Urothelium cell line (cell line): ENCODE measurements at regions not wholly inside any gene's neighbourhood (a gene's known extent, or its start where the extent isn't known, plus 50 kb on each side); places are given as distances from the start of the nearest gene placed in this dataset.
A peak's percentile ranks its signal among the peaks of the same experiment; 100 is the strongest.
"Not testable (repeated sequence)": the region's sequence is repeated elsewhere in the genome, so short reads cannot be mapped to it uniquely, and the experiment has no call there.

Experiments
- DNase-seq: peaks from one replicate; pipeline ENCODE4 v3.0.0; 2011; ENCODE audit warnings: low spot score, mixed read lengths
- FAIRE-seq: peaks from 2 replicates; lab custom pipeline; 2011; peaks lifted over from hg19 to GRCh38; lab: Jason Lieb, UNC

- no peak for DNase-seq
- FAIRE-seq = no peak
Observed at GRCh38 chr6:77326029-77326428, 137.3 kb downstream of the HTR1B start.

- FAIRE-seq (no peak), DNase-seq (no peak)
Observed at GRCh38 chr6:77324866-77325265, 138.4 kb downstream of the HTR1B start.

- FAIRE-seq (no peak), DNase-seq (no peak)
Observed at GRCh38 chr6:77322604-77323003, 140.7 kb downstream of the HTR1B start.

GRCh38 chr6:77318256-77318655 lies 145.0 kb downstream of the HTR1B start:
- DNase-seq = no peak
- FAIRE-seq = no peak

- DNase-seq = no peak
- no peak for FAIRE-seq
Observed at GRCh38 chr6:77313595-77313994, 149.7 kb downstream of the HTR1B start.

GRCh38 chr6:77299931-77300330 lies 163.4 kb downstream of the HTR1B start:
- FAIRE-seq = no peak
- no peak for DNase-seq

GRCh38 chr6:77298283-77298682 lies 165.0 kb downstream of the HTR1B start:
- DNase-seq = no peak

GRCh38 chr6:77292564-77293546 lies 170.4 kb downstream of the HTR1B start:
- FAIRE-seq = no peak
- DNase-seq = peak; percentile 18

More at GRCh38 chr6:77298283-77298682, 165.0 kb downstream of the HTR1B start:
- no peak for FAIRE-seq

GRCh38 chr6:77290798-77291197 lies 172.5 kb downstream of the HTR1B start:
- FAIRE-seq (no peak), DNase-seq (no peak)

- no peak for FAIRE-seq
- DNase-seq = no peak
Observed at GRCh38 chr6:77286541-77286940, 176.8 kb downstream of the HTR1B start.

GRCh38 chr6:77273929-77274328 lies 189.4 kb downstream of the HTR1B start:
- no peak for DNase-seq
- FAIRE-seq = no peak

GRCh38 chr6:77264970-77265369 lies 198.3 kb downstream of the HTR1B start:
- FAIRE-seq = no peak
- no peak for DNase-seq

- DNase-seq = no peak
Observed at GRCh38 chr6:77263003-77263402, 200.3 kb downstream of the HTR1B start.

GRCh38 chr6:77251801-77252200 lies 211.5 kb downstream of the HTR1B start:
- FAIRE-seq, DNase-seq: not testable (repeated sequence)

More at GRCh38 chr6:77263003-77263402, 200.3 kb downstream of the HTR1B start:
- no peak for FAIRE-seq

- DNase-seq (no peak), FAIRE-seq (no peak)
Observed at GRCh38 chr6:77249560-77249959, 213.7 kb downstream of the HTR1B start.

GRCh38 chr6:77245026-77245425 lies 218.3 kb downstream of the HTR1B start:
- no peak for FAIRE-seq

GRCh38 chr6:77231438-77232305 lies 231.6 kb downstream of the HTR1B start:
- DNase-seq (no peak), FAIRE-seq (no peak)

More at GRCh38 chr6:77245026-77245425, 218.3 kb downstream of the HTR1B start:
- DNase-seq = no peak

GRCh38 chr6:77228279-77228678 lies 235.0 kb downstream of the HTR1B start:
- FAIRE-seq = no peak
- no peak for DNase-seq

GRCh38 chr6:77217896-77218295 lies 245.4 kb downstream of the HTR1B start:
- DNase-seq (no peak), FAIRE-seq (no peak)

- DNase-seq (no peak), FAIRE-seq (no peak)
Observed at GRCh38 chr6:77205936-77206335, 257.4 kb downstream of the HTR1B start.

- FAIRE-seq (no peak), DNase-seq (no peak)
Observed at GRCh38 chr6:77204555-77204954, 258.7 kb downstream of the HTR1B start.
